Left colon (tissue), 2 donors: ENCODE measurements at regions not wholly inside any gene's neighbourhood (a gene's known extent, or its start where the extent isn't known, plus 50 kb on each side); places are given as distances from the start of the nearest gene placed in this dataset.

Source experiments
- ATAC-seq: fragments of 200-7000 bp; cut with Tn5 transposase; one replicate; pipeline ENCODE4 v1.9.1; 2020; ENCODE audit warnings: mild to moderate bottlenecking, moderate library complexity
- DNase-seq, 2 donors: peaks; one replicate each; pipeline ENCODE4 v3.0.0-alpha.2; 2020
- intact Hi-C, 2 donors: fragments of 100-400 bp; cut with DNase I in 1 of 2; cut with micrococcal nuclease in 1 of 2; formaldehyde crosslinking; loops; one replicate each; pipeline versions ENCODE4 v1.11.2 to v1.14.0; 2022; cut with DNase I, micrococcal nuclease
- donor health status: DM: no; HTN: no; CAD: no.
- donor health status: DM: yes; HTN: yes; CAD: no.

DNA sequence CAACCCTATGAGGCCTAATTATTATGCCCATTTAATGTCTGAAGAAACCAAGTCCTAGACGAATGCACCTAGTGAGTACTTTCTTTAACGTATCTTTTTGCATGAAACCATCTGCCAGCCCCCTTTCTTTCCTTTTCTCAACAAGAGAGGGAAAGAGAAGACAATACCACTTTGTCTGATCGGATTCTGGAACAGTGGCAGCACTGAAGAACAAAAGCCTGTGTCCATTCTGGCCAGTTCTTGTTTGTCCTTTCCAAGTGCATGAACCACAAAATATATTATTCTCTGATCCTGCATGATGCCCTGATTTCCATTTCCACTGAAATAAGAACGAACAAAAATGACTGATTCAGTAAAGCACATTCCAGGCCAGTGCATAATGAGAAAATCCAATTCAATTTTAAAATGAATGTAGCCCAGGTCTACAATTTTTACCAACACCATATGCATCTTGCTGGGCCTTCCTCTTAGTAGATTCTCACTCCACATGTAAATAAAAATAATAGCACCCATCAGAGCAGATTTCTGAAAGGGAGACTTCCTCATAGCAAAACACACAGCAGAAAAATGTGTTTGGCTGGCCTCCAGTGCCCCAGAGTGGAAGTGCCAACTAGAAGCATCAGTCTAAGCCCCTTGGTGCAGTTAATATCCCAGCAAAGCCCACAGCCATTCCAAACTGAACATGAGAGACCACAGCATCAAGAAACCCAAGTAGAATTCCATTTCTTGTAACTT lies 422.6 kb upstream of the ID2 start:
- intact Hi-C loops: no loop called here
- DNase-seq: no peak
- no peak for ATAC-seq

GRCh38 chr2:8259841-8260178 lies 422.0 kb upstream of the ID2 start:
- DNase-seq (no peak), ATAC-seq (no peak)
- intact Hi-C loops: no loop called here

DNA sequence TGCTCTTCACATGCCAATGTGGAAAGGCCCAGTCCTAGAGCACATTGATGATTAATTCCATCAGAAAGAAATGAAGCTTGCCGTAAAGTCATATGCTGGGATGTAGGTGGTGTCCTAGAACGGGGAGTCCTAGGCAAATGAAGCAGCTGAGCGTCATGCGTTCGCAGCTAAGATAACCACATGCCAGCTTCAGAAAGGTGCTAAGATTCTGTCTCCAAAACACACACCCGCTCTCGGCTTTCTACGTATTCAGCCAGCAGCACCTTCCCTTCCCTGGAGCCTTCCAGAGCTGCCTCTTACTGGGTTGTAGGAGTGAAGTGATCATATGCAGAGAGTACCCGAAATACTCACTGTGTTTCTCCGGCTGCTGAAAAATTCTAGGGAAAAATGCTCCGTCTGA lies 421.6 kb upstream of the ID2 start:
- no peak for ATAC-seq
- DNase-seq: no peak
- intact Hi-C loops: no loop called here

DNA sequence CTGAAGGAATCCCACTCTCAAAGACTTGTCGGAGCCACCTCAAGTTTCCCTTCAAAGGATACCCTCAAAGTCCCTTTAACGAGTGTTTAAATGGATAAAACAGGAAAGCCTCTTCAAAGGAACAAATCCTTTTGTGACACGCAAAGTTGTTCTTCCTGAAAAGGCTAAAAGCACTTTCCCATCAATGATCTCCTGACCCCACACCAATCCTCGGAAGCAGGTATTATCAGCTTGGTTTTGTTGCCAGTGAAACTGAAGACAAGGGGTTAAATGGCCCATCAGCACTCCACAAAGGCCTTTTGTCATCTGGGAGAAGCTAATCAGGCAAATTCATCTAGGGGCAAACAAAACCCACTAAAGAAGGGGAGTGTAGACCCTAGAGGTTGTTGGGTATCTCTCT lies 418.0 kb upstream of the ID2 start:
- intact Hi-C loops: no loop called here
- ATAC-seq: no peak
- no peak for DNase-seq

- ATAC-seq: no peak
- DNase-seq: no peak
- intact Hi-C loops: no loop called here
These were observed 416.9 kb upstream of the ID2 start for GRCh38 chr2:8264981-8265380.

- intact Hi-C loops: no loop called here
- no peak for ATAC-seq
- no peak for DNase-seq
These were observed 416.2 kb upstream of the ID2 start for GRCh38 chr2:8265476-8266226.

DNA sequence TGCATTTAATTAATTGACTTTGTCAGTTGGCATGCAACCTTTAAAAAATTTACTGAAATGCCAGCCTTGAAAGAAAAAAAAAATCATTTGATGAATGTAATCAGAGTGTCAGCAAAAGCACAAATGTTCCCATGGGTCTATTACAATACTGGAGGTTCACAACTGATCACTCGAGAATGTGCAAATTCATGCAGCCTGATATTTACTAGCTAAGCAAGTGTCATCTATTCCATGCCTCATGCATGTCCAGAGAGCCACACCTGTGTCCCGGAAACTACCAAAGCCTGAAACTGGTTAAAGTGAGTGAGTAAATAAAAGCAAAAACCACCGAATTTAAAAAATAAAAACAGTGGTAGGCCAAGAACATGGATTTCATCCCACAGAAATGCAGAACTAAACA lies 415.3 kb upstream of the ID2 start:
- intact Hi-C loops: no loop called here
- ATAC-seq (no peak), DNase-seq (no peak)

DNA sequence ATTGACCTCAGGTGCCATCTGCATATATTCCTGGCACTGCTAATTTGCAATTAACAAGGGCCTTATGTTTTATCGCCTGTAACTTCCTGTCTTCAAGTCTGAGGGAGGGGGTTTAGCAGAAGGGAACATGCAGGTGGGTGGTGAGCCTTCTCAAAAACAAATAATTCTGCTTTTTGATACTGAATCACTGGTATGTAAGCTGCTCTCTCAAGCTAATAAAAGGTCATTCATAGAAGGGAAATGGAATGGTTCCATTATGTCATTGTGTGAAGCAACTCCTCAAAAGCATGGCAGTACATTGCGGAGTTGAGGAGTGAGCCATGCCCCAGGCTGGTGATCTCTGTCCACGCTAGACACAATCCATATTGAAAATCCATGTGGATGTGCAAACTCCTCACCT lies 414.8 kb upstream of the ID2 start:
- DNase-seq: no peak
- intact Hi-C loops: no loop called here
- no peak for ATAC-seq

- ATAC-seq: no peak
- no peak for DNase-seq
- intact Hi-C loops: no loop called here
These were observed 414.1 kb upstream of the ID2 start for GRCh38 chr2:8267721-8268120.

- DNase-seq (no peak), ATAC-seq (no peak)
- intact Hi-C loops: no loop called here
These were observed 413.6 kb upstream of the ID2 start for GRCh38 chr2:8268172-8268783.

DNA sequence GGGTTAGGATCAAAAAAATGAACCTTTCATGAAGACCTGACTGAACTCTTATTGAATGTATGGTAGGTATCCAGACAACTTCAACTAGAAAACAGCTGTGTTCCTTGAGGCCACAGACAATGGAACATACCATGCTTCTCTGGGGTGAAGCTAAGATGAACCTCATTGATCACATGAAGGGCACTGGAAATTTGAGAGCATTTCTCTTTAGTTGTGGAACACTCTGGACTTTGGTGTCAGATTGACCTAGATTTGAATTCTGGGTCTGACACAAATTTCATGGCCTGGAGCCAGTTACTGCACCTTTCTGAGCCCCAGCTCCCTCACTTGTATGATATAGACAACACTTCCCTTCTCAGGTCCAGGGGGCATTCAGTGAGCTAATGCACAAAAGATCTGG lies 411.2 kb upstream of the ID2 start:
- no peak for ATAC-seq
- no peak for DNase-seq
- intact Hi-C loops: no loop called here

GRCh38 chr2:8271461-8271860 lies 410.4 kb upstream of the ID2 start:
- DNase-seq (no peak), ATAC-seq (no peak)
- intact Hi-C loops: no loop called here

GRCh38 chr2:8276026-8276425 lies 405.8 kb upstream of the ID2 start:
- intact Hi-C loops: no loop called here
- DNase-seq (no peak), ATAC-seq (no peak)

GRCh38 chr2:8277921-8278571 lies 403.8 kb upstream of the ID2 start:
- no peak for ATAC-seq
- DNase-seq: no peak
- intact Hi-C loops: no loop called here

DNA sequence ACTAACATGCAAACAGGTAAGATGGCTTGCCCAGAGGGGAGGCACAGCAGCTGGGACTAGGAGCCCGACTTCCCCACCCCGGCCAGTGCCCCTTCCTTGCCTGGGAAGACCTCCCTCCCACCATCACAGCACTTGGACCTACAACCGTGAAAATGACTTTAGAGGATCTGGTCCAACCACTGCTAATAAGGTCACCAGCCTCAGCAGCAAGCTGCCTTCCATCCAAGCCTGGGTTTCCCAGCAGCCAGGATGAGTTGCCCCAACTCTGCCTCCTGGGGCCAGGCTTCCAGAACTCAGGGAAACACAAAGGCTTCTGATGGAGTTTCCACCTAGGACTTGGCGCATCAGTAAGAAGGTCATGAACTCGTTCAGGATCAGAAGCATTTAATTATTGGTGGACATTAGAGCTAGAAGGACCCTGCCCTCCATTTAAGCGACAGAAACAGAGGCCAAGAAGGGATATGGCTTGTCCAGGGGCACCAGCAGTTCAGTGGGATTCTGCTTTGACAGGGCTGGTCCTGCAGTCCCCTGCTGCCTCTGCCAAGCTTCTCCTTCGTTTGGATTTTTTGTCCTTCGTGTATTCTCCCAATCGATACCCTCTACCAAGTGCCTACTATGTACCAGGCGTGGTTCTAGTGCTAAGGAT lies 403.0 kb upstream of the ID2 start:
- DNase-seq: no peak
- no peak for ATAC-seq
- intact Hi-C loops: no loop called here

DNA sequence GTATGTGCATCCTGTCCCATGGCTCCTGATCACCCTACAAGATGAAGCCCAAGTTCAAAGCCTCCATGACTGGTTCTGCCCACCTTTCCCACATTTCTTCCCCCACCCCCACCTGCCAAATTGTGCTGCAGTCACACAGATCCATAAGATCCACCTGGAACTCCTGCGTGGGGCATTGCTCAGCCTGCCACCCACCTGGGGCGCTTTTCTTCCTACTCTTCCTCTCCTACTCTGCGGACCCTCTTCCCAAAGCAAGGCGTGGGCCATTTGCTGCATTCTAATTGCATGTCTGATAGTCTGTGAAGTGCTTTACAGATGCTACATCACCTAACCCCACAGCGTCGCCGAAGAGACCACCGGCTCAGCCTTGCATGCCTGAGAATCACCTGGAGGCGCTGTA lies 402.4 kb upstream of the ID2 start:
- intact Hi-C loops: no loop called here

GRCh38 chr2:8281234-8281633 lies 400.6 kb upstream of the ID2 start:
- intact Hi-C loops: no loop called here
- ATAC-seq (peak; percentile 14), DNase-seq (no peak)

More for the DNA sequence above, 402.4 kb upstream of the ID2 start:
- DNase-seq (no peak), ATAC-seq (no peak)

DNA sequence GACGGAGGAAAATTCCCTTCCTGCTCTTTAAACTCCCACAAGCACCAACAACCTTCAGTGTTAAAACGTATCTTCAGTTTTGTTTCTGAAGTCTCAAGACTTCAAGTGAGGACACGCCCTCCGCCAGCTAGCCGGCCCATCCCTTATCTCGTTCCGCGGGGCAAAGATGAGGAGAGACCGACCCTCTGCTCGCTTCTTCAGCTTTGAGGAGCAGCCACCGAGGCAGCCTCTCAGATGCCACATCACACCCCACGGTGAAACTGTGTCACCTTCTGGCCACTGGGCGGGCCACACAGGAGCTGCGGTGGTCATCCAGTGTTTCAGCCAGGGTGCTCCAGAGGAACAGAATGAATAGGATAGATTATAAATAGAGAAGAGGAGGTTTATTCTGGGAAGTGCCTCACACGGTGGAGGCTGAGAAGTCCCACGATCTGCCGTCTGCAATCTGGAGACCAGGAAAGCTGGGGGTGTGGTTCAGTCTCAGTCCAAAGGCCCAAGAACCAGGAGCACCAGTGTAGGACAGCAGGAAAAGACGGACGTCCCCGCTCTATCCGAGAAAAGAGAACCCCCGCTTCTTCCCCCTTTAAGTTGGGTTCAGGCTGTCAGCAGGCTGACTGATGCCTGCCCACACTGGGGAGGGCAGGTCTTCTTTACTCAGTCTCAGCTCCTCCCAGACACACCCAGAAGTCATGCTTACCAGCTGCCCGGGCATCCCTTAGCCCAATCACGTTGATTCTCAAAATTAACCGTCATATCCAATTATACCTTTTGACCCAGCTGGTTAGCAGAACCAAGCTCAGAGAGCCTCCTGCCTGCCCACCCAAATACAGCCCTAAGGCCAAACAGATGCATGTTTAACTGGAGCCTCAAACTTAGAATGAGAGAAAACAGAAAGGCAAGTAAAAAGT lies 399.7 kb upstream of the ID2 start:
- intact Hi-C loops: no loop called here
- peak; percentile 55 for DNase-seq

DNA sequence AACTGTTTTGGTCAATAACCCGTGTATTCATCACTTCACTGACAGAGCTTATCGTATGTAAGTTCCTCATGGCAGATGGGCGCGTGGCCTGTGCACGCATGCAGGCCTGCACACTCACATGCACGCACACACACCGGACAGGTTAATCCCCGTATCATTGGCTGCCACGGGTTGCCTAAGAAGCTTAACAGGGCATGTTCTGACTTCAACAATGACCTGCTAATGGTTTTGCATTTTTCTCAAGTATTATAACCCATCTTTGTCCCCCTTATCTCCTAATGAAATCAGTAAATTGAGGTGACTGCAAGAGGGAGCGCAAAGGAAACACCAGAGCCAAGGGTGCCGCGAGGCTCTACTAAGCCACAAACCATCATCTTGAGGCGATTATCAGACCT lies 399.0 kb upstream of the ID2 start:
- ATAC-seq (no peak), DNase-seq (no peak)
- intact Hi-C loops: no loop called here

More for the DNA sequence above, 399.7 kb upstream of the ID2 start:
- peak; percentile 87 for ATAC-seq
